Neural cell (in vitro differentiated cells): ENCODE measurements at regions not wholly inside any gene's neighbourhood (a gene's known extent, or its start where the extent isn't known, plus 50 kb on each side); places are given as distances from the start of the nearest gene placed in this dataset.

Source experiments
- H2AFZ ChIP-seq: fragments of 200-600, 300-800 bp; sonication (generic), shearing (Covaris generic); 2 replicates; pipeline ENCODE4 v1.6.0; 2014; ENCODE audit warnings: low read depth, mild to moderate bottlenecking, antibody characterized with exemption, low read length, moderate library complexity
- H3F3A ChIP-seq: fragments of 200-600 bp; shearing (Covaris generic); 2 replicates; pipeline ENCODE4 v1.6.1; 2016; ENCODE audit warnings: mild to moderate bottlenecking, moderate library complexity, mixed read lengths, antibody characterized with exemption, low read length; ENCODE audit not compliant: insufficient read depth, poor library complexity, severe bottlenecking
- H3K27ac ChIP-seq: fragments of 200-600, 300-800 bp; sonication (generic), shearing (Covaris generic); 2 replicates; pipeline ENCODE4 v1.5.1; 2014; ENCODE audit warnings: mild to moderate bottlenecking, low read length, moderate library complexity
- H3K27me3 ChIP-seq: fragments of 300-800, 200-600 bp; sonication (generic), shearing (Covaris generic); 2 replicates; pipeline ENCODE4 v1.6.0; 2014; ENCODE audit warnings: mild to moderate bottlenecking, low read depth, low read length, moderate library complexity; ENCODE audit not compliant: insufficient read depth
- H3K36me3 ChIP-seq: fragments of 300-800, 200-600 bp; sonication (generic), shearing (Covaris generic); 2 replicates; pipeline ENCODE4 v1.5.1; 2014; ENCODE audit warnings: mild to moderate bottlenecking, antibody characterized with exemption, low read length, moderate library complexity; ENCODE audit not compliant: insufficient read depth
- H3K4me2 ChIP-seq: fragments of 300-800, 200-600 bp; sonication (generic), shearing (Covaris generic); 2 replicates; pipeline ENCODE4 v1.6.0; 2014; ENCODE audit warnings: mild to moderate bottlenecking, low read length
- H3K4me3 ChIP-seq: fragments of 300-800, 200-600 bp; sonication (generic), shearing (Covaris generic); 2 replicates; pipeline ENCODE4 v1.5.1; 2014; ENCODE audit warnings: mild to moderate bottlenecking, low read length, moderate library complexity
- H3K79me2 ChIP-seq: fragments of 200-600 bp; shearing (Covaris generic); replicated peaks from 2 replicates; pipeline ENCODE4 v1.6.0; 2014; ENCODE audit warnings: mild to moderate bottlenecking, low read length, moderate library complexity; ENCODE audit not compliant: insufficient read depth
- H3K9ac ChIP-seq: fragments of 300-800, 200-600 bp; sonication (generic), shearing (Covaris generic); 2 replicates; pipeline ENCODE4 v1.6.1; 2016; ENCODE audit warnings: mild to moderate bottlenecking, low read length, mixed read lengths
- H3K9me2 ChIP-seq: fragments of 200-600 bp; shearing (Covaris generic); 2 replicates; pipeline ENCODE4 v1.6.1; 2016; ENCODE audit warnings: mild to moderate bottlenecking, low read length, mixed read lengths; ENCODE audit not compliant: insufficient read depth
- H3K9me3 ChIP-seq: fragments of 200-600, 300-800 bp; sonication (generic), shearing (Covaris generic); 2 replicates; pipeline ENCODE4 v1.6.1; 2016; ENCODE audit warnings: mild to moderate bottlenecking, mixed run types, low read length, moderate library complexity, mixed read lengths
- H4K20me1 ChIP-seq: fragments of 200-600 bp; shearing (Covaris generic); 2 replicates; pipeline ENCODE4 v1.6.1; 2016; ENCODE audit warnings: mild to moderate bottlenecking, mixed run types; ENCODE audit not compliant: insufficient read depth
- CTCF ChIP-seq: fragments of 450-650 bp; IDR thresholded peaks from 2 replicates; pipeline ENCODE4 v1.5.1; 2014; ENCODE audit warnings: antibody characterized with exemption, mild to moderate bottlenecking, moderate library complexity; ENCODE audit not compliant: poor library complexity, severe bottlenecking
- EP300 ChIP-seq: fragments of 450-650 bp; conservative IDR thresholded peaks from 2 replicates; pipeline ENCODE4 v1.6.1; 2014; ENCODE audit warnings: antibody characterized with exemption, mild to moderate bottlenecking, moderate library complexity; ENCODE audit not compliant: poor library complexity, severe bottlenecking
- EZH2 ChIP-seq: fragments of 200-600, 300-800 bp; shearing (Covaris generic), sonication (generic); IDR thresholded peaks from 2 replicates; pipeline ENCODE4 v1.6.1; 2014; ENCODE audit warnings: antibody characterized with exemption, low read length, borderline replicate concordance, mild to moderate bottlenecking; ENCODE audit not compliant: insufficient read depth, poor library complexity, severe bottlenecking
- MXI1 ChIP-seq: fragments of 450-650 bp; conservative IDR thresholded peaks from 2 replicates; pipeline ENCODE4 v1.6.1; 2014; ENCODE audit warnings: antibody characterized with exemption, mild to moderate bottlenecking; ENCODE audit not compliant: poor library complexity, severe bottlenecking
- POLR2AphosphoS5 ChIP-seq: IDR thresholded peaks from 2 replicates; pipeline ENCODE4 v1.6.1; 2012
- RAD21 ChIP-seq: fragments of 450-650 bp; conservative IDR thresholded peaks from 2 replicates; pipeline ENCODE4 v1.6.1; 2014; ENCODE audit warnings: antibody characterized with exemption, mild to moderate bottlenecking, moderate library complexity
- REST ChIP-seq: IDR thresholded peaks from 2 replicates; pipeline ENCODE4 v1.6.1; 2012; ENCODE audit warnings: borderline replicate concordance
- SMC3 ChIP-seq: fragments of 450-650 bp; conservative IDR thresholded peaks from 2 replicates; pipeline ENCODE4 v1.6.1; 2014; ENCODE audit warnings: antibody characterized with exemption, mild to moderate bottlenecking, moderate library complexity; ENCODE audit not compliant: poor library complexity
- TAF1 ChIP-seq: IDR thresholded peaks from 2 replicates; pipeline ENCODE4 v1.6.1; 2012; ENCODE audit warnings: low read depth

DNA sequence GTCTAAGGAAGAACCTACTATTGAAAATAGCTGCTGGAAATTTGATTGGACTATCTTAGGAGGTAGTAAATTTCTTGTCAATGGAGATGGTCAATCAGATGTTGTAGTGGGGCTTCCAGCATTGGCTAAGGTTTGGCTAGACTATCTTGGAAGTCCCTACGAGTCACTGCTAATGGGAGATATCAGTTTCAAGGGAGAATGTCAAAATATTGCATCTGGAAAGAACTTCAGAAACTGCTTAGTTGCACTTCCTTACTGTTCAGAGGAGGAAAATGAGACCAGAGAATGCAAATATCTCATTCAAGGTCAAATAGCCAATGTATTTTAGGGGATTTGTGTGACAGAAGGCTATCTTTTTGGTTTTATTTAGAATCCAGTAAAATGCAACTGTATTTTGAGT lies 53.5 kb upstream of the CCN2 start:
- Histone ChIP-seq H3K4me2 (no peak overlapping the region), H3K36me3 (no peaks in the 10 kb centered on the region), H4K20me1 (no peaks in the 10 kb centered on the region), H3K4me3 (no peak overlapping the region), H3K9ac (no peak overlapping the region), H3F3A (no peaks in the 10 kb centered on the region), H3K9me3 (no peaks in the 10 kb centered on the region), H2AFZ (no peak overlapping the region), H3K79me2 (no peaks in the 10 kb centered on the region), H3K27ac (no peak overlapping the region), H3K27me3 (no peaks in the 10 kb centered on the region), H3K9me2 (no peaks in the 10 kb centered on the region)
- TF ChIP-seq CTCF (no peak), RAD21 (no peak), REST (no peak), SMC3 (no peak), TAF1 (no peak), EP300 (no peak), EZH2 (no peak), MXI1 (no peak), POLR2AphosphoS5 (no peak)

GRCh38 chr6:132003516-132004178 lies 52.5 kb upstream of the CCN2 start:
- no peaks in the 10 kb centered on the region for H3K79me2 ChIP-seq
- H4K20me1 ChIP-seq = no peaks in the 10 kb centered on the region
- no peaks in the 10 kb centered on the region for H3K9me3 ChIP-seq
- no peak overlapping the region for H3K4me3 ChIP-seq
- no peaks in the 10 kb centered on the region for H3K9me2 ChIP-seq
- TF ChIP-seq RAD21 (no peak), CTCF (no peak), SMC3 (no peak), EZH2 (no peak), MXI1 (no peak), POLR2AphosphoS5 (no peak), TAF1 (no peak), EP300 (no peak), REST (no peak)
- no peak overlapping the region for H3K4me2 ChIP-seq
- no peaks in the 10 kb centered on the region for H3K27me3 ChIP-seq
- H2AFZ ChIP-seq = no peak overlapping the region
- no peak overlapping the region for H3K9ac ChIP-seq
- H3K27ac ChIP-seq = no peak overlapping the region
- H3F3A ChIP-seq = no peaks in the 10 kb centered on the region
- no peaks in the 10 kb centered on the region for H3K36me3 ChIP-seq
